HG03066 (cell line): ENCODE measurements at regions not wholly inside any gene's neighbourhood (a gene's known extent, or its start where the extent isn't known, plus 50 kb on each side); places are given as distances from the start of the nearest gene placed in this dataset.

Source experiments
- ATAC-seq: cut with Tn5 transposase; IDR thresholded peaks from one replicate; pipeline ENCODE4 v1.9.1; 2021; ENCODE audit warnings: low read depth; ENCODE audit not compliant: unreplicated experiment

- no peak for ATAC-seq
Measured at GRCh38 chr2:217421834-217422233, 562.0 kb upstream of the TNP1 start.

- no peak for ATAC-seq
Measured at GRCh38 chr2:217420854-217421253, 561.0 kb upstream of the TNP1 start.

- ATAC-seq: no peak
Measured at GRCh38 chr2:217419055-217419671, 559.3 kb upstream of the TNP1 start.

GRCh38 chr2:217418544-217418943 lies 558.7 kb upstream of the TNP1 start:
- no peak for ATAC-seq

- ATAC-seq: no peak
Measured at GRCh38 chr2:217418090-217418489, 558.2 kb upstream of the TNP1 start.

- no peak for ATAC-seq
Measured at GRCh38 chr2:217417536-217417935, 557.7 kb upstream of the TNP1 start.

GRCh38 chr2:217415316-217415715 lies 555.5 kb upstream of the TNP1 start:
- ATAC-seq: peak; percentile 77

- ATAC-seq: no peak
Measured at GRCh38 chr2:217414429-217414828, 554.6 kb upstream of the TNP1 start.

- ATAC-seq: no peak
Measured at GRCh38 chr2:217413193-217413592, 553.3 kb upstream of the TNP1 start.

- no peak for ATAC-seq
Measured at GRCh38 chr2:217412721-217413120, 552.9 kb upstream of the TNP1 start.

- no peak for ATAC-seq
Measured at GRCh38 chr2:217412277-217412676, 552.4 kb upstream of the TNP1 start.

- no peak for ATAC-seq
Measured at GRCh38 chr2:217410681-217410960, 550.8 kb upstream of the TNP1 start.

GRCh38 chr2:217409949-217410680 lies 550.3 kb upstream of the TNP1 start:
- ATAC-seq: no peak

- no peak for ATAC-seq
Measured at GRCh38 chr2:217407362-217407761, 547.5 kb upstream of the TNP1 start.

GRCh38 chr2:217404236-217404760 lies 544.4 kb upstream of the TNP1 start:
- no peak for ATAC-seq

- ATAC-seq: no peak
Measured at GRCh38 chr2:217402761-217403383, 543.0 kb upstream of the TNP1 start.

- ATAC-seq: no peak
Measured at GRCh38 chr2:217402144-217402543, 542.3 kb upstream of the TNP1 start.

- ATAC-seq: no peak
Measured at GRCh38 chr2:217399291-217399690, 539.4 kb upstream of the TNP1 start.

GRCh38 chr2:217398860-217399259 lies 539.0 kb upstream of the TNP1 start:
- ATAC-seq: no peak

- ATAC-seq: no peak
Measured at GRCh38 chr2:217398101-217398500, 538.2 kb upstream of the TNP1 start.

- ATAC-seq: no peak
Measured at GRCh38 chr2:217396586-217396985, 536.7 kb upstream of the TNP1 start.

- ATAC-seq: no peak
Measured at GRCh38 chr2:217396165-217396564, 536.3 kb upstream of the TNP1 start.
